SU-DHL-6 (cell line): ENCODE measurements at regions not wholly inside any gene's neighbourhood (a gene's known extent, or its start where the extent isn't known, plus 50 kb on each side); places are given as distances from the start of the nearest gene placed in this dataset.

Source experiments
- H2AFZ ChIP-seq: fragments of 200-600 bp; sonication (generic); 2 replicates; pipeline ENCODE4 v1.6.1; 2014; ENCODE audit warnings: low read depth, mild to moderate bottlenecking, moderate library complexity, mixed read lengths, antibody characterized with exemption, low read length; ENCODE audit not compliant: severe bottlenecking
- H3F3A ChIP-seq: fragments of 200-600 bp; shearing (Covaris generic); 2 replicates; pipeline ENCODE4 v1.6.0; 2016; ENCODE audit warnings: antibody characterized with exemption, mild to moderate bottlenecking; ENCODE audit not compliant: insufficient read depth
- H3K27ac ChIP-seq: fragments of 200-600 bp; sonication (generic); 2 replicates; pipeline ENCODE4 v1.5.1; 2016; ENCODE audit warnings: low read depth, mild to moderate bottlenecking, low read length, moderate library complexity, mixed read lengths
- H3K27me3 ChIP-seq: fragments of 200-600 bp; sonication (generic), shearing (Covaris generic); 2 replicates; pipeline ENCODE4 v1.6.0; 2014; ENCODE audit warnings: mild to moderate bottlenecking, low read length
- H3K36me3 ChIP-seq: fragments of 200-600 bp; sonication (generic); 2 replicates; pipeline ENCODE4 v1.6.1; 2014; ENCODE audit warnings: mild to moderate bottlenecking, low read length, mixed read lengths
- H3K4me2 ChIP-seq: fragments of 300-600, 200-600 bp; shearing (Covaris generic), sonication (generic); 2 replicates; pipeline ENCODE4 v1.6.0; 2014; ENCODE audit warnings: low read length, low read depth, mild to moderate bottlenecking; ENCODE audit not compliant: poor library complexity, severe bottlenecking
- H3K4me3 ChIP-seq: fragments of 200-600 bp; sonication (generic); 2 replicates; pipeline ENCODE4 v1.5.1; 2014; ENCODE audit warnings: antibody characterized with exemption, low read length, mild to moderate bottlenecking, mixed read lengths; ENCODE audit not compliant: insufficient read depth, poor library complexity, severe bottlenecking
- H3K79me2 ChIP-seq: fragments of 200-600 bp; sonication (generic); 2 replicates; pipeline ENCODE4 v1.6.1; 2014; ENCODE audit warnings: mild to moderate bottlenecking, low read length, moderate library complexity; ENCODE audit not compliant: insufficient read depth
- H3K9ac ChIP-seq: fragments of 200-600 bp; sonication (generic); 2 replicates; pipeline ENCODE4 v1.7.0; 2014; ENCODE audit warnings: mild to moderate bottlenecking, low read length
- H3K9me2 ChIP-seq: fragments of 200-600 bp; sonication (generic); replicated peaks from 2 replicates; pipeline ENCODE4 v1.6.1; 2014; ENCODE audit warnings: low read length; ENCODE audit not compliant: insufficient read depth
- H3K9me3 ChIP-seq: fragments of 200-600 bp; sonication (generic); 2 replicates; pipeline ENCODE4 v1.6.1; 2014; ENCODE audit warnings: low read length, mixed read lengths; ENCODE audit not compliant: insufficient read depth
- H4K20me1 ChIP-seq: fragments of 200-600 bp; sonication (generic); 2 replicates; pipeline ENCODE4 v1.6.1; 2014; ENCODE audit warnings: low read depth, mild to moderate bottlenecking, antibody characterized with exemption, low read length, moderate library complexity, mixed read lengths
- EZH2phosphoT487 ChIP-seq: fragments of 200-600 bp; sonication (generic), shearing (Covaris generic); conservative IDR thresholded peaks from 2 replicates; pipeline ENCODE4 v1.6.1; 2018; ENCODE audit warnings: mild to moderate bottlenecking, antibody characterized with exemption, low read length, moderate library complexity, mixed read lengths
- TF ChIP-seq, protein P1 (sequence below): fragments of 200-600 bp; sonication (generic); IDR thresholded peaks from one replicate; pipeline ENCODE4 v1.5.1; 2017; ENCODE audit warnings: antibody characterized with exemption, mild to moderate bottlenecking, low read length, moderate library complexity; ENCODE audit not compliant: insufficient read depth, poor library complexity, severe bottlenecking

DNA sequence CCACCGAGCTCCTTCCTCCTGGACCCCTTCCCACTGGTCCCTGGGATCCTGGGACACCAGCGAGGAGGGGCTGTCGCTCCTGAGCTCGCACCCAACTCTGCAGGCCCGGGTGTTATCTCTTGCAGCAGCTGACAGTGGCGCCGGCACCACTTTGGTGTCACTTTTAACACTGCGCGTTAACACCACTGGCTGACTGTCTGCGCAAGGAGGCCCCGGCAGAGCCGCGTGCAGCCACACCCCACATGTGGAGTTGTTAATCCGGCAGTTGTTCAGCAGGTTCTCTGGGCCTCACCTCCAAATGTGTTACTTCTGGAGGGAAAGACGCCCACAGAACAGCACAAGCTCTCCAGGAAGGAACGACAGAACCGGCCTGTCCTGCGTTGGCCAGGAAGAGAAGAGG lies 155.0 kb upstream of the GLI2 start:
- H3K9me2 ChIP-seq, result no peaks in the 10 kb centered on the region
- no peak overlapping the region for H3K9ac ChIP-seq
- H3K9me3 ChIP-seq, result no peaks in the 10 kb centered on the region
- H3K36me3 ChIP-seq, result no peaks in the 10 kb centered on the region
- H4K20me1 ChIP-seq, result no peaks in the 10 kb centered on the region
- H3K4me3 ChIP-seq, result no peak overlapping the region
- no peak overlapping the region for H3K27ac ChIP-seq
- H3K79me2 ChIP-seq, result no peaks in the 10 kb centered on the region
- TF ChIP-seq EZH2phosphoT487, result no peak
- TF ChIP-seq, protein P1, sequence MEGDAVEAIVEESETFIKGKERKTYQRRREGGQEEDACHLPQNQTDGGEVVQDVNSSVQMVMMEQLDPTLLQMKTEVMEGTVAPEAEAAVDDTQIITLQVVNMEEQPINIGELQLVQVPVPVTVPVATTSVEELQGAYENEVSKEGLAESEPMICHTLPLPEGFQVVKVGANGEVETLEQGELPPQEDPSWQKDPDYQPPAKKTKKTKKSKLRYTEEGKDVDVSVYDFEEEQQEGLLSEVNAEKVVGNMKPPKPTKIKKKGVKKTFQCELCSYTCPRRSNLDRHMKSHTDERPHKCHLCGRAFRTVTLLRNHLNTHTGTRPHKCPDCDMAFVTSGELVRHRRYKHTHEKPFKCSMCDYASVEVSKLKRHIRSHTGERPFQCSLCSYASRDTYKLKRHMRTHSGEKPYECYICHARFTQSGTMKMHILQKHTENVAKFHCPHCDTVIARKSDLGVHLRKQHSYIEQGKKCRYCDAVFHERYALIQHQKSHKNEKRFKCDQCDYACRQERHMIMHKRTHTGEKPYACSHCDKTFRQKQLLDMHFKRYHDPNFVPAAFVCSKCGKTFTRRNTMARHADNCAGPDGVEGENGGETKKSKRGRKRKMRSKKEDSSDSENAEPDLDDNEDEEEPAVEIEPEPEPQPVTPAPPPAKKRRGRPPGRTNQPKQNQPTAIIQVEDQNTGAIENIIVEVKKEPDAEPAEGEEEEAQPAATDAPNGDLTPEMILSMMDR, result no peak
- H3F3A ChIP-seq, result no peaks in the 10 kb centered on the region
- no peak overlapping the region for H2AFZ ChIP-seq
- H3K4me2 ChIP-seq, result no peak overlapping the region
- H3K27me3 ChIP-seq, result no peaks in the 10 kb centered on the region

DNA sequence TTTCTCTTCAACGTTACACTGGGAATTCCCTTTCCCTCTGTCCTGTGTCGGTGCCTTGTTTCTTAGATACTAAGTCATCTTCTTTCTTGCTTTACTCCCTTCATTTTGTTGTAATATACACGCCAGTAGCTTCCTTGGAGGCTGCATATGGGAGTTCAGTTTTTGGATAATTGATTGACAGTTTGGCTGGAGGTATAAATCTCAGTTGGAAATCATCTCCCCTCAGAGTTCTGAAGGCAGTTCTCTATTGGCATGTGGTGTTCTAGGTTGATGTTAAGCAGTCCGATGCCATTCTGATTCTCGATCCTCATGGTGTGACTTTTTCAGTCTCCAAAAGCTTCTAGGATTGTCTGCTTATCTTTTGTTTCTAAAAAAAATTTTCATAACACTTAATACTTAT lies 152.5 kb upstream of the GLI2 start:
- H3K27ac ChIP-seq, result no peak overlapping the region
- H3K27me3 ChIP-seq, result no peaks in the 10 kb centered on the region
- no peaks in the 10 kb centered on the region for H4K20me1 ChIP-seq
- H3K36me3 ChIP-seq, result no peaks in the 10 kb centered on the region
- no peak overlapping the region for H3K4me3 ChIP-seq
- H3K9me3 ChIP-seq, result no peaks in the 10 kb centered on the region
- no peak overlapping the region for H3K4me2 ChIP-seq
- TF ChIP-seq EZH2phosphoT487, result no peak
- TF ChIP-seq, protein P1, result no peak
- no peaks in the 10 kb centered on the region for H3K9me2 ChIP-seq
- H3F3A ChIP-seq, result no peaks in the 10 kb centered on the region
- H3K9ac ChIP-seq, result no peak overlapping the region
- no peak overlapping the region for H2AFZ ChIP-seq
- H3K79me2 ChIP-seq, result no peaks in the 10 kb centered on the region

DNA sequence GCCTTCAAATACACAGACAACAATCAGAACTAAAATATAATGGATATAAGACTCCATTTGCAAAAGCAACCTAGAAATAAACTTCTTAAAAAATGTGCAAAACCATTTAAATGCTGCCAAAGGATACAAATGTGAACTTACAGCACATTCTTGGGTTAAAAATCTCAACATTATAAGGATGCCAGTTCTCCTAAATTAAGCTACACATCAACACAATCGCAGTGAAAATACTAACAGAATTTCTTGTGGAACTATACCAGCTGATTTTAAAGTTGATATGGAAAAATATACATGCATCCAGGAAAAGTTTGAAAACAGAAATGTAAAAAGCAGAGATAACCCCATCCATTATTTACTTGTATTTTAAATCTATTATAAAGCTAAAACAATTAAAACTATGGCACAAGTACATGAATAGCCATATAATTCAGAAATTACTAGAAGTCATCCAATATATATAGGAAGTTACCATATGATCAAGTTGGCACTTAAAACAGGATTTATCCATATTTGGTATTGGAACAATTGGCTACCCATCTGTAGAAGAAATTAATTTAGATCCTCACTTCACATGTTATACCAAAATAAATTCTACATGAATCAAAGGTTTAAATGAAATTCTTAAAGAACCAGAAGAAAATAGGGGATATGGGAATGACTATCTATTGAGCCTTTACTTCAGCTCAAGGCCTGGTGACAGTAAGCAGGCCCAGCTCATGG lies 151.7 kb upstream of the GLI2 start:
- no peak overlapping the region for H2AFZ ChIP-seq
- no peak overlapping the region for H3K4me2 ChIP-seq
- no peaks in the 10 kb centered on the region for H3K27me3 ChIP-seq

More for the DNA sequence above, 151.7 kb upstream of the GLI2 start:
- H4K20me1 ChIP-seq, result no peaks in the 10 kb centered on the region
- no peak overlapping the region for H3K9ac ChIP-seq
- H3K9me3 ChIP-seq, result no peaks in the 10 kb centered on the region
- no peak overlapping the region for H3K4me3 ChIP-seq
- H3F3A ChIP-seq, result no peaks in the 10 kb centered on the region
- no peak overlapping the region for H3K27ac ChIP-seq
- H3K9me2 ChIP-seq, result no peaks in the 10 kb centered on the region
- no peaks in the 10 kb centered on the region for H3K36me3 ChIP-seq
- H3K79me2 ChIP-seq, result no peaks in the 10 kb centered on the region
- TF ChIP-seq EZH2phosphoT487, result no peak
- TF ChIP-seq, protein P1, result no peak
